Osteocyte (in vitro differentiated cells): ENCODE measurements at regions not wholly inside any gene's neighbourhood (a gene's known extent, or its start where the extent isn't known, plus 50 kb on each side); places are given as distances from the start of the nearest gene placed in this dataset.

Experiments
- DNase-seq: peaks from one replicate; pipeline ENCODE4 v3.0.0; 2021; ENCODE audit warnings: mixed read lengths; ENCODE audit not compliant: unreplicated experiment; ENCODE audit errors: extremely low spot score
- H3K27ac Mint-ChIP-seq: one replicate; pipeline ENCODE4 v1.8.0; 2021; ENCODE audit warnings: mild to moderate bottlenecking, mixed read lengths; ENCODE audit not compliant: unreplicated experiment
- H3K27me3 Mint-ChIP-seq: one replicate; pipeline ENCODE4 v1.8.0; 2021; ENCODE audit warnings: mixed read lengths; ENCODE audit not compliant: unreplicated experiment
- H3K36me3 Mint-ChIP-seq: one replicate; pipeline ENCODE4 v1.8.0; 2021; ENCODE audit warnings: mixed read lengths; ENCODE audit not compliant: unreplicated experiment
- H3K4me1 Mint-ChIP-seq: one replicate; pipeline ENCODE4 v1.8.0; 2021; ENCODE audit warnings: mixed read lengths; ENCODE audit not compliant: unreplicated experiment
- H3K4me3 Mint-ChIP-seq: one replicate; pipeline ENCODE4 v1.8.0; 2021; ENCODE audit warnings: mild to moderate bottlenecking, moderate library complexity, mixed read lengths; ENCODE audit not compliant: unreplicated experiment
- H3K9me3 Mint-ChIP-seq: one replicate; pipeline ENCODE4 v1.8.0; 2021; ENCODE audit warnings: mixed read lengths; ENCODE audit not compliant: unreplicated experiment
- TF ChIP-seq, protein P1 (sequence below): fragments of 200-600 bp; sonication (generic); IDR thresholded peaks from 2 replicates; pipeline ENCODE4 v1.5.0; 2021; ENCODE audit warnings: antibody characterized with exemption, mild to moderate bottlenecking, moderate library complexity

- no peak overlapping the region for H3K27ac Mint-ChIP-seq
- H3K4me3 Mint-ChIP-seq = no peak overlapping the region
- peaks cover 31% of the 10 kb centered on the region for H3K9me3 Mint-ChIP-seq
- no peaks in the 10 kb centered on the region for H3K4me1 Mint-ChIP-seq
- no peaks in the 10 kb centered on the region for H3K27me3 Mint-ChIP-seq
- no peak for DNase-seq
- TF ChIP-seq, protein P1, sequence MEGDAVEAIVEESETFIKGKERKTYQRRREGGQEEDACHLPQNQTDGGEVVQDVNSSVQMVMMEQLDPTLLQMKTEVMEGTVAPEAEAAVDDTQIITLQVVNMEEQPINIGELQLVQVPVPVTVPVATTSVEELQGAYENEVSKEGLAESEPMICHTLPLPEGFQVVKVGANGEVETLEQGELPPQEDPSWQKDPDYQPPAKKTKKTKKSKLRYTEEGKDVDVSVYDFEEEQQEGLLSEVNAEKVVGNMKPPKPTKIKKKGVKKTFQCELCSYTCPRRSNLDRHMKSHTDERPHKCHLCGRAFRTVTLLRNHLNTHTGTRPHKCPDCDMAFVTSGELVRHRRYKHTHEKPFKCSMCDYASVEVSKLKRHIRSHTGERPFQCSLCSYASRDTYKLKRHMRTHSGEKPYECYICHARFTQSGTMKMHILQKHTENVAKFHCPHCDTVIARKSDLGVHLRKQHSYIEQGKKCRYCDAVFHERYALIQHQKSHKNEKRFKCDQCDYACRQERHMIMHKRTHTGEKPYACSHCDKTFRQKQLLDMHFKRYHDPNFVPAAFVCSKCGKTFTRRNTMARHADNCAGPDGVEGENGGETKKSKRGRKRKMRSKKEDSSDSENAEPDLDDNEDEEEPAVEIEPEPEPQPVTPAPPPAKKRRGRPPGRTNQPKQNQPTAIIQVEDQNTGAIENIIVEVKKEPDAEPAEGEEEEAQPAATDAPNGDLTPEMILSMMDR = no peak
- H3K36me3 Mint-ChIP-seq = no peaks in the 10 kb centered on the region
Measured at GRCh38 chr9:7592321-7593316, 207.0 kb downstream of the DMAC1 start.

GRCh38 chr9:7591501-7591900 lies 208.1 kb downstream of the DMAC1 start:
- H3K27ac Mint-ChIP-seq = no peak overlapping the region
- H3K36me3 Mint-ChIP-seq = no peaks in the 10 kb centered on the region
- TF ChIP-seq, protein P1 = no peak
- no peaks in the 10 kb centered on the region for H3K4me1 Mint-ChIP-seq
- H3K9me3 Mint-ChIP-seq = peaks cover 31% of the 10 kb centered on the region
- H3K27me3 Mint-ChIP-seq = no peaks in the 10 kb centered on the region
- H3K4me3 Mint-ChIP-seq = no peak overlapping the region
- no peak for DNase-seq

DNA sequence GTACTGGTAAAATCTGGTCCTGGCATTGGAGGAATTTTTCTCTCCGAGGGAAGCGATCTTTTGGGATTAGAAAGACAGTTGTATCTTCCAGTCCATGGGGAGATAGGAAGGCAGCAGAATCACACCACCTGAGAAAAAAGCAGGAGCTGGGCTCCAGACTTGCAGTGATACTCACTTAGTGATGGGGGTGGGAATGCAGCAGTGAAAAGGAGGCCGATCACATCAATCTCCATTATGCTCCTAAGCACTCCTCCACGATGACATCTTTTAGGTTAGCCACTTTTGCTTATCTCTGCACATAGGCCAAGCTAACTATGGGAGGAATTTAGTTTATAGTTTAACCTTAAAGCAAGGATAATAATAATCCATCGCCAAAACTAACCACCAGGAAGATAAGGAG lies 219.0 kb downstream of the DMAC1 start:
- TF ChIP-seq, protein P1 = no peak
- Mint-ChIP-seq H3K27ac (no peak overlapping the region), H3K27me3 (no peaks in the 10 kb centered on the region), H3K36me3 (no peaks in the 10 kb centered on the region), H3K4me1 (no peaks in the 10 kb centered on the region), H3K9me3 (peaks cover 15% of the 10 kb centered on the region), H3K4me3 (no peak overlapping the region)
- DNase-seq = no peak

- Mint-ChIP-seq H3K36me3 (no peaks in the 10 kb centered on the region), H3K27ac (no peak overlapping the region), H3K4me1 (no peaks in the 10 kb centered on the region), H3K9me3 (peaks cover 8% of the 10 kb centered on the region), H3K27me3 (no peaks in the 10 kb centered on the region), H3K4me3 (no peak overlapping the region)
- TF ChIP-seq, protein P1 = no peak
- no peak for DNase-seq
Measured at GRCh38 chr9:7579351-7579750, 220.2 kb downstream of the DMAC1 start.

DNA sequence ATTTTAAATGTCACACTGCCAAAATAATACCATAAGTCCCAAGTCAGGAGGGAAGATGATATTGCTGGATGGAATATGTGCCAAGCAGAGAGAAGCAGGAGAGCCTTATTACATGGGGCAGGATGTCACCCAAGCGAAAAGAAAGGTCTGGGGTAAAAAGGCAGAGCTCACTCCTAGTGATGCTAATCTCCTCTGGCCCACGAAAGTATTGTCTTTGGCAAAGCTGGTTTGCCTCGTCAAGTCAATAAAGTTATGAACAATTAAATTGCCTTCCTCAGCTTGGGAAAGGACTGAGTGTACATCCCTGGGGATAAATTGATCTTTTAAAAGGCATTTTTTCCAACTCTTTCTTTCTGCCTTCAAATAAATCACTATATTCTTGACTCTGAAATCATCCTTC lies 220.6 kb downstream of the DMAC1 start:
- TF ChIP-seq, protein P1 = no peak
- Mint-ChIP-seq H3K27ac (no peak overlapping the region), H3K36me3 (no peaks in the 10 kb centered on the region), H3K9me3 (peaks cover 8% of the 10 kb centered on the region), H3K4me3 (no peak overlapping the region), H3K4me1 (no peaks in the 10 kb centered on the region), H3K27me3 (no peaks in the 10 kb centered on the region)
- DNase-seq = no peak
